ENCODE measurements at regions not wholly inside any gene's neighbourhood (a gene's known extent, or its start where the extent isn't known, plus 50 kb on each side); places are given as distances from the start of the nearest gene placed in this dataset.

GRCh38 chr19:27618006-27618405 is 1594.9 kb downstream of the UQCRFS1 start:
- no peak for DNase-seq

GRCh38 chr19:27580906-27581305 is 1632.0 kb downstream of the UQCRFS1 start:
- DNase-seq: no peak
